B cell (primary cell): ENCODE measurements at regions not wholly inside any gene's neighbourhood (a gene's known extent, or its start where the extent isn't known, plus 50 kb on each side); places are given as distances from the start of the nearest gene placed in this dataset.
"Not testable (repeated sequence)": the region's sequence is repeated elsewhere in the genome, so short reads cannot be mapped to it uniquely, and the experiment has no call there.

Source experiments
- ATAC-seq: fragments of 200-7000 bp; cut with Tn5 transposase; one replicate; pipeline ENCODE4 v1.10.0; 2021; ENCODE audit warnings: low read depth, mild to moderate bottlenecking, moderate number of reproducible peaks, moderate library complexity
- CTCF ChIA-PET: fragments of 350-600 bp; sonication (Branson Sonifier 250); formaldehyde crosslinking; loops from one replicate; lab custom pipeline; 2021; ENCODE audit warnings: antibody characterized with exemption, inconsistent platforms; lab: Charles Lee
- POLR2A ChIA-PET: fragments of 350-600 bp; sonication (Branson Sonifier 250); formaldehyde crosslinking; loops from one replicate; lab custom pipeline; 2021; ENCODE audit warnings: antibody characterized with exemption; lab: Charles Lee
- DNase-seq: peaks from one replicate; pipeline ENCODE4 v3.0.0; 2013
- H2AFZ ChIP-seq: 2 replicates; pipeline ENCODE4 v1.6.1; 2012; ENCODE audit warnings: mild to moderate bottlenecking, low read depth, low read length; ENCODE audit not compliant: insufficient read depth, poor library complexity, severe bottlenecking
- H3K27ac ChIP-seq, 2 donors: 1 replicate in 1 of 2; 2 replicates in 1 of 2; pipeline ENCODE4 v1.5.1; 2012 to 2013; ENCODE audit warnings: low read length in 2 of 2, mild to moderate bottlenecking in 2 of 2, moderate library complexity in 1 of 2
- H3K27me3 ChIP-seq, 4 experiments: fragments of 200-600 bp in 1 of 4; sonication (generic) in 1 of 4; replicated peaks in 1 of 4; 1 replicate in 2 of 4; 2 replicates in 2 of 4; pipeline versions ENCODE4 v1.6.1 to v1.7.0; 2013 to 2016; ENCODE audit warnings: low read length in 3 of 4, mild to moderate bottlenecking in 2 of 4, mixed read lengths in 1 of 4, moderate library complexity in 1 of 4; ENCODE audit not compliant: insufficient read depth in 4 of 4, control insufficient read depth in 3 of 4; ENCODE audit errors: control extremely low read depth in 1 of 4
- H3K36me3 ChIP-seq, 2 experiments: replicated peaks in 1 of 2; 1 replicate in 1 of 2; 2 replicates in 1 of 2; pipeline versions ENCODE4 v1.6.1 to v1.7.1; 2013; ENCODE audit warnings: low read length in 1 of 2; ENCODE audit not compliant: insufficient read depth in 2 of 2, control insufficient read depth in 1 of 2; ENCODE audit errors: control extremely low read depth in 1 of 2, extremely low read depth in 1 of 2
- H3K4me1 ChIP-seq, 2 donors: fragments of 200-600 bp in 1 of 2; sonication (generic) in 1 of 2; 1 replicate in 1 of 2; 2 replicates in 1 of 2; pipeline versions ENCODE4 v1.5.1 to v1.6.1; 2013 to 2017; ENCODE audit warnings: low read length in 2 of 2; ENCODE audit not compliant: control insufficient read depth in 2 of 2, insufficient read depth in 2 of 2
- H3K4me2 ChIP-seq: replicated peaks from 2 replicates; pipeline ENCODE3; 2012; ENCODE audit warnings: mild to moderate bottlenecking, low read depth, low read length; ENCODE audit not compliant: poor library complexity, severe bottlenecking
- H3K4me3 ChIP-seq, 5 experiments: fragments of 200-600 bp in 1 of 5; sonication (generic) in 1 of 5; 1 replicate in 3 of 5; 2 replicates in 2 of 5; pipeline versions ENCODE4 v1.5.1 to v1.7.0; 2011 to 2016; ENCODE audit warnings: low read length in 4 of 5, mild to moderate bottlenecking in 4 of 5, low read depth in 2 of 5, control low read depth in 1 of 5, moderate library complexity in 1 of 5; ENCODE audit not compliant: insufficient read depth in 1 of 5; ENCODE audit errors: control extremely low read depth in 1 of 5, extremely low read depth in 1 of 5
- H3K79me2 ChIP-seq: fragments of 200-600 bp; sonication (generic); one replicate; pipeline ENCODE4 v1.6.0; 2016; ENCODE audit warnings: low read length; ENCODE audit not compliant: control insufficient read depth, insufficient read depth
- H3K9ac ChIP-seq: fragments of 200-600 bp; sonication (generic); 2 replicates; pipeline ENCODE4 v1.6.1; 2017; ENCODE audit warnings: mild to moderate bottlenecking, low read length, moderate library complexity
- H3K9me3 ChIP-seq, 3 donors: one replicate each; pipeline versions ENCODE4 v1.6.1 to v1.7.1; 2013; ENCODE audit warnings: low read length in 2 of 3; ENCODE audit not compliant: control insufficient read depth in 2 of 3, insufficient read depth in 1 of 3; ENCODE audit errors: control extremely low read depth in 1 of 3
- H4K20me1 ChIP-seq: 2 replicates; pipeline ENCODE4 v1.6.0; 2012; ENCODE audit warnings: mild to moderate bottlenecking, low read length; ENCODE audit not compliant: insufficient read depth, control insufficient read depth, poor library complexity, severe bottlenecking
- H3K27ac Mint-ChIP-seq: one replicate; pipeline ENCODE4 v1.8.0; 2021; ENCODE audit warnings: mixed read lengths
- H3K27me3 Mint-ChIP-seq: one replicate; pipeline ENCODE4 v1.8.0; 2021; ENCODE audit warnings: mixed read lengths
- H3K4me1 Mint-ChIP-seq: one replicate; pipeline ENCODE4 v1.8.0; 2021; ENCODE audit warnings: mixed read lengths
- H3K4me3 Mint-ChIP-seq: one replicate; pipeline ENCODE4 v1.8.0; 2021; ENCODE audit warnings: mixed read lengths
- H3K9me3 Mint-ChIP-seq: one replicate; pipeline ENCODE4 v1.8.0; 2022; ENCODE audit warnings: mixed read lengths; ENCODE audit not compliant: insufficient read depth
- EZH2 ChIP-seq: IDR thresholded peaks from 2 replicates; pipeline ENCODE4 v1.6.1; 2012; ENCODE audit warnings: borderline replicate concordance, low read depth, mild to moderate bottlenecking, moderate library complexity, low read length; ENCODE audit not compliant: insufficient read depth, poor library complexity, severe bottlenecking
- WGBS: methylation state at CpG from one replicate; pipeline ENCODE4 v1.1.5; 2013; ENCODE audit warnings: missing lambda C conversion rate; ENCODE audit not compliant: insufficient coverage; 5-methylcytosine and 5-hydroxymethylcytosine counted together
- intact Hi-C: fragments of 100-400 bp; cut with micrococcal nuclease; formaldehyde crosslinking; loops from one replicate; pipeline ENCODE4 v1.10.0; 2022
- TF ChIP-seq, protein P1 (sequence below): fragments of 200-600 bp; IDR thresholded peaks from one replicate; pipeline ENCODE4 v1.8.0; 2022; ENCODE audit warnings: antibody characterized with exemption, mild to moderate bottlenecking

DNA sequence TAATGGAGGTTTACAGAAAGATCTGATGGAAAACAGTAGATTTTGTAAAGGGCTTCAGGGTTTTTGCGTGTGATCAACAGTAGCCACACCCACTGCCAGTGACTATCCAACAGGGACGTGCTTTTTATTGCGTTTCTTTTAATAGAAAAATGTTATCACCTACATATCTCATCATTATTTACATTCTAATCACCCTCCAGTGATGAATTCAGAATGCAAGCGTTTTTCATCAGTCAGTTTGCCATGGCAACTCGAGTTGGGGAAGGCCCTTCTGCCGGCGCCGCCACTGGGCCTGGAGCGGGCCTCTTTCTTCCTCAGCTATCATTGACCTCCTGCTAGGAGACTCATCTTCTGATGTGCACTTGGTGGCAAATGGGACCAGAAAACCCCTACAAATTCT is 90.3 kb upstream of the TMTC4 start:
- peaks cover 3% of the 10 kb centered on the region for H3K27me3 Mint-ChIP-seq

DNA sequence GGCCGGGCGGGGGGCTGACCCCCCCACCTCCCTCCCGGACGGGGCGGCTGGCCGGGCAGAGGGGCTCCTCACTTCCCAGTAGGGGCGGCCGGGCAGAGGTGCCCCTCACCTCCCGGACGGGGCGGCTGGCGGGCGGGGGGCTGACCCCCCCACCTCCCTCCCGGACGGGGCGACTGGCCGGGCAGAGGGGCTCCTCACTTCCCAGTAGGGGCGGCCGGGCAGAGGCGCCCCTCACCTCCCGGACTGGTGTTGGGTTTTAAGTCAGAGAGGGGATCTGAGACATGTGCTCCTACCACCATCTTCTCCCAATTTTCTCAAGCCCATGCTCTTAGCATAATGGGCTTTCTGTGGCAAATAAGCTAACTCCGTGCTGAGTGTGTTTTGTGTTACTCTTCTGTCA is 87.5 kb upstream of the TMTC4 start:
- CTCF ChIA-PET, result interaction anchor here (0.7 kb wide), 1 partner anchor 188 kb away, joined by 6 read pairs; no protein-coding TSS in a partner anchor
- not testable (repeated sequence) for H3K79me2 ChIP-seq

More for the DNA sequence above, 90.3 kb upstream of the TMTC4 start:
- Histone ChIP-seq H3K36me3 (no peaks in the 10 kb centered on the region), H3K9me3 (peaks cover 0 to 9% (median 0%) of the 10 kb centered on the region in 3 donors), H3K9ac (no peak overlapping the region), H4K20me1 (no peaks in the 10 kb centered on the region), H3K4me3 (no peak overlapping the region), H2AFZ (no peak overlapping the region), H3K4me2 (no peak overlapping the region), H3K4me1 (no peaks in the 10 kb centered on the region), H3K27me3 (no peaks in the 10 kb centered on the region), H3K79me2 (no peaks in the 10 kb centered on the region), H3K27ac (no peak overlapping the region)
- POLR2A ChIA-PET, result no interaction called here
- no peak for DNase-seq
- Mint-ChIP-seq H3K4me1 (no peaks in the 10 kb centered on the region), H3K4me3 (no peak overlapping the region), H3K27ac (no peak overlapping the region), H3K9me3 (peaks cover 2% of the 10 kb centered on the region)
- CTCF ChIA-PET, result no interaction called here
- 93% methylated on average over 5 of the region's 9 CpGs for WGBS
- intact Hi-C loops, result no loop called here
- no peak for ATAC-seq
- TF ChIP-seq EZH2, result no peak
- TF ChIP-seq, protein P1, sequence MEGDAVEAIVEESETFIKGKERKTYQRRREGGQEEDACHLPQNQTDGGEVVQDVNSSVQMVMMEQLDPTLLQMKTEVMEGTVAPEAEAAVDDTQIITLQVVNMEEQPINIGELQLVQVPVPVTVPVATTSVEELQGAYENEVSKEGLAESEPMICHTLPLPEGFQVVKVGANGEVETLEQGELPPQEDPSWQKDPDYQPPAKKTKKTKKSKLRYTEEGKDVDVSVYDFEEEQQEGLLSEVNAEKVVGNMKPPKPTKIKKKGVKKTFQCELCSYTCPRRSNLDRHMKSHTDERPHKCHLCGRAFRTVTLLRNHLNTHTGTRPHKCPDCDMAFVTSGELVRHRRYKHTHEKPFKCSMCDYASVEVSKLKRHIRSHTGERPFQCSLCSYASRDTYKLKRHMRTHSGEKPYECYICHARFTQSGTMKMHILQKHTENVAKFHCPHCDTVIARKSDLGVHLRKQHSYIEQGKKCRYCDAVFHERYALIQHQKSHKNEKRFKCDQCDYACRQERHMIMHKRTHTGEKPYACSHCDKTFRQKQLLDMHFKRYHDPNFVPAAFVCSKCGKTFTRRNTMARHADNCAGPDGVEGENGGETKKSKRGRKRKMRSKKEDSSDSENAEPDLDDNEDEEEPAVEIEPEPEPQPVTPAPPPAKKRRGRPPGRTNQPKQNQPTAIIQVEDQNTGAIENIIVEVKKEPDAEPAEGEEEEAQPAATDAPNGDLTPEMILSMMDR, result no peak

More for the DNA sequence above, 87.5 kb upstream of the TMTC4 start:
- H3K27ac Mint-ChIP-seq, H3K4me1 Mint-ChIP-seq, H3K36me3 ChIP-seq, H3K9ac ChIP-seq, H3K4me1 ChIP-seq, H3K27me3 Mint-ChIP-seq, intact Hi-C loops, POLR2A ChIA-PET, H4K20me1 ChIP-seq, ATAC-seq, H3K4me3 ChIP-seq, H3K9me3 Mint-ChIP-seq, H3K4me2 ChIP-seq, H3K27me3 ChIP-seq, H3K4me3 Mint-ChIP-seq, DNase-seq, H3K9me3 ChIP-seq, H3K27ac ChIP-seq, H2AFZ ChIP-seq: not testable (repeated sequence)
- no CpG with 5 or more reads among the region's 22 CpGs for WGBS
